ENCODE measurements at regions not wholly inside any gene's neighbourhood (a gene's known extent, or its start where the extent isn't known, plus 50 kb on each side); places are given as distances from the start of the nearest gene placed in this dataset.

GRCh38 chr14:39851202-39851601 is 419.0 kb upstream of the FBXO33 start:
- H2BK20ac ChIP-seq (ENCODE audit: low read depth, low read length, poor library complexity, severe bottlenecking): no peak overlapping the region
- H3K14ac ChIP-seq (ENCODE audit: insufficient read depth, low read length): no peak overlapping the region
- no peak overlapping the region for H3K23ac ChIP-seq (ENCODE audit: insufficient read length, low read depth, low read length)
- no peak overlapping the region for H4K8ac ChIP-seq (replicated peaks; ENCODE audit: insufficient read length, low read depth, low read length)
- no peak overlapping the region for H3K4me3 Mint-ChIP-seq
- H3K27me3 Mint-ChIP-seq (ENCODE audit: low read depth): no peaks in the 10 kb centered on the region
- WGBS (ENCODE audit: extremely low coverage, insufficient read length, low lambda C conversion rate): no CpG with 5 or more reads among the region's 1 CpG
- no peaks in the 10 kb centered on the region for H3K36me3 Mint-ChIP-seq (ENCODE audit: insufficient read depth in 1 of 3, low read depth in 3 of 3)
- H3K4me2 ChIP-seq (ENCODE audit: insufficient read depth, insufficient read length, low read length): no peak overlapping the region
- H4K5ac ChIP-seq (ENCODE audit: insufficient read length, low read depth, low read length): no peak overlapping the region
- H3K9me3 ChIP-seq (ENCODE audit: control insufficient read depth, low read depth, low read length): no peaks in the 10 kb centered on the region
- no peak overlapping the region for H3K56ac ChIP-seq (ENCODE audit: insufficient read length, low read depth, low read length)
- H3K18ac ChIP-seq (ENCODE audit: insufficient read length, low read depth, low read length): no peak overlapping the region
- no peaks in the 10 kb centered on the region for H3K9me3 Mint-ChIP-seq
- H3K27me3 ChIP-seq (ENCODE audit: insufficient read depth, low read length): no peaks in the 10 kb centered on the region
- no peak for TF ChIP-seq CTCF (conservative IDR thresholded peaks at IDR 0.05)
- no peak overlapping the region for H4K91ac ChIP-seq (ENCODE audit: insufficient read length, low read depth, low read length)
- H2BK12ac ChIP-seq (ENCODE audit: insufficient read length, low read depth, low read length): no peak overlapping the region
- H3K4me1 Mint-ChIP-seq: 0 out of 4 replicates have a peak, but pooled peaks cover 0 to 3% of the 10 kb centered on the region in 2 experiments
- no peak for DNase-seq
- H3K4me1 ChIP-seq (ENCODE audit: insufficient read depth, low read length): no peaks in the 10 kb centered on the region
- H3T11ph ChIP-seq (ENCODE audit: low read length): no peak overlapping the region
- H2BK120ac ChIP-seq (ENCODE audit: low read depth, low read length, poor library complexity, severe bottlenecking): no peak overlapping the region
- H2AK5ac ChIP-seq (ENCODE audit: insufficient read length, low read length): no peak overlapping the region
- no peaks in the 10 kb centered on the region for H3K23me2 ChIP-seq (ENCODE audit: insufficient read length, low read depth, low read length, poor library complexity, severe bottlenecking)
- H3K4ac ChIP-seq (ENCODE audit: low read depth, low read length): no peak overlapping the region
- H3K27ac ChIP-seq (ENCODE audit: insufficient read length, low read depth, low read length): no peak overlapping the region
- no peaks in the 10 kb centered on the region for H3K79me1 ChIP-seq (ENCODE audit: insufficient read depth, low read depth, low read length, poor library complexity, severe bottlenecking)
- no peak overlapping the region for H2AFZ ChIP-seq (ENCODE audit: low read length)
- H3K27ac Mint-ChIP-seq: no peak overlapping the region
- no peak overlapping the region for H3K9ac ChIP-seq (ENCODE audit: extremely low read depth, insufficient read length, low read length)
- no peaks in the 10 kb centered on the region for H4K20me1 ChIP-seq (ENCODE audit: control insufficient read depth, insufficient read depth, insufficient read length)
- H3K79me2 ChIP-seq (ENCODE audit: insufficient read depth, low read length): no peaks in the 10 kb centered on the region
- no peak overlapping the region for H2BK5ac ChIP-seq (ENCODE audit: insufficient read length, low read length)
- H2BK15ac ChIP-seq (ENCODE audit: low read depth, low read length): no peak overlapping the region
